B cell (primary cell): ENCODE measurements at regions not wholly inside any gene's neighbourhood (a gene's known extent, or its start where the extent isn't known, plus 50 kb on each side); places are given as distances from the start of the nearest gene placed in this dataset.

Experiments used
- EZH2 ChIP-seq: IDR thresholded peaks from 2 replicates; pipeline ENCODE4 v1.6.1; 2012; ENCODE audit warnings: borderline replicate concordance, low read depth, mild to moderate bottlenecking, moderate library complexity, low read length; ENCODE audit not compliant: insufficient read depth, poor library complexity, severe bottlenecking
- TF ChIP-seq, protein P1 (sequence below): fragments of 200-600 bp; IDR thresholded peaks from one replicate; pipeline ENCODE4 v1.8.0; 2022; ENCODE audit warnings: antibody characterized with exemption, mild to moderate bottlenecking

GRCh38 chr3:70753572-70753971, 441.1 kb upstream of the MDFIC2 start:
- TF ChIP-seq, protein P1, sequence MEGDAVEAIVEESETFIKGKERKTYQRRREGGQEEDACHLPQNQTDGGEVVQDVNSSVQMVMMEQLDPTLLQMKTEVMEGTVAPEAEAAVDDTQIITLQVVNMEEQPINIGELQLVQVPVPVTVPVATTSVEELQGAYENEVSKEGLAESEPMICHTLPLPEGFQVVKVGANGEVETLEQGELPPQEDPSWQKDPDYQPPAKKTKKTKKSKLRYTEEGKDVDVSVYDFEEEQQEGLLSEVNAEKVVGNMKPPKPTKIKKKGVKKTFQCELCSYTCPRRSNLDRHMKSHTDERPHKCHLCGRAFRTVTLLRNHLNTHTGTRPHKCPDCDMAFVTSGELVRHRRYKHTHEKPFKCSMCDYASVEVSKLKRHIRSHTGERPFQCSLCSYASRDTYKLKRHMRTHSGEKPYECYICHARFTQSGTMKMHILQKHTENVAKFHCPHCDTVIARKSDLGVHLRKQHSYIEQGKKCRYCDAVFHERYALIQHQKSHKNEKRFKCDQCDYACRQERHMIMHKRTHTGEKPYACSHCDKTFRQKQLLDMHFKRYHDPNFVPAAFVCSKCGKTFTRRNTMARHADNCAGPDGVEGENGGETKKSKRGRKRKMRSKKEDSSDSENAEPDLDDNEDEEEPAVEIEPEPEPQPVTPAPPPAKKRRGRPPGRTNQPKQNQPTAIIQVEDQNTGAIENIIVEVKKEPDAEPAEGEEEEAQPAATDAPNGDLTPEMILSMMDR, result no peak
- no peak for TF ChIP-seq EZH2
